ENCODE measurements at regions not wholly inside any gene's neighbourhood (a gene's known extent, or its start where the extent isn't known, plus 50 kb on each side); places are given as distances from the start of the nearest gene placed in this dataset.

DNA sequence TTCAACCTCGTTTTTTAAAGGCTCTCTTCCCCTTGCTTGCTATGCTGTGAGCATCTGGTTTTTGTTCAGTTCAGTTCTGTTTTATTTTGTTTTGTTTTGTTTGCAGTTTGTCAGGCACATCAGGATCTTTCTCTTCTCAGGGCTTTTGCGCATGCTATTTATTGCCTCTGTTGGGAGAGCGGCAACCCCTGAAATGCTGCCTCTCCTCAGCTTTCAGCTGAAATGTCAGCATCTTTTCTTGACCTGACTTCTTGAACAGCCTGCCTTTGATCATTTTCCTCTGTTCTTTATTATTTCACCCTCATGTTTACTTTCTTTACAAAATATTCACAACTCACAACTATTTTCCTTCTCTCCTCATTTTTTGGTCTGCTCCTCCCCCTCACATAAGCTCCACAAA, 50.4 kb upstream of the RC3H1 start:
- Histone ChIP-seq H2BK120ac (replicated peaks; ENCODE audit: low read depth, low read length) (no peak overlapping the region), H2BK15ac (ENCODE audit: low read length) (no peak overlapping the region), H3K14ac (ENCODE audit: insufficient read length) (no peak overlapping the region), H3K56ac (replicated peaks; ENCODE audit: insufficient read length, low read depth, low read length) (no peak overlapping the region), H3K79me1 (ENCODE audit: low read depth, low read length) (no peaks in the 10 kb centered on the region), H4K91ac (replicated peaks; ENCODE audit: insufficient read length, low read length) (no peak overlapping the region), H2AFZ (ENCODE audit: low read length) (0 out of 2 replicates have a peak overlapping the region, but pooled peaks have one; percentile 10), H3K23me2 (ENCODE audit: low read depth, low read length) (no peaks in the 10 kb centered on the region), H3K9ac (replicated peaks in 1 of 4; ENCODE audit: extremely low read depth in 1 of 4, low read depth in 3 of 4, low read length in 3 of 4) (no peak overlapping the region), H2AK5ac (ENCODE audit: low read depth, low read length) (no peak overlapping the region), H3K79me2 (ENCODE audit: control insufficient read depth in 1 of 2, insufficient read depth in 2 of 2, low read length in 2 of 2) (no peaks in the 10 kb centered on the region), H2BK20ac (ENCODE audit: low read length) (no peak overlapping the region), H3K4me2 (ENCODE audit: insufficient read depth in 1 of 2, low read depth in 2 of 2, low read length in 2 of 2) (no peak overlapping the region), H3K18ac (ENCODE audit: extremely low read depth, low read length) (no peak overlapping the region), H3K27ac (ENCODE audit: low read depth, low read length) (no peak overlapping the region), H3K4me3 (ENCODE audit: extremely low read depth in 1 of 4, insufficient read depth in 2 of 4, low read depth in 3 of 4, low read length in 4 of 4) (no peak overlapping the region), H3K4me1 (replicated peaks in 1 of 4; ENCODE audit: control insufficient read depth in 3 of 4, insufficient read depth in 4 of 4, low read length in 3 of 4) (peaks cover 0 to 2% (median 0%) of the 10 kb centered on the region in 4 experiments; a peak in 1 of 7 replicates), H3K36me3 (ENCODE audit: control insufficient read depth in 2 of 4, insufficient read depth in 4 of 4, low read length in 3 of 4) (no peaks in the 10 kb centered on the region), H4K20me1 (replicated peaks in 1 of 2; ENCODE audit: control insufficient read depth in 1 of 2, insufficient read depth in 2 of 2, low read length in 2 of 2) (no peaks in the 10 kb centered on the region), H2BK5ac (ENCODE audit: low read depth, low read length) (no peak overlapping the region), H4K8ac (ENCODE audit: extremely low read depth, insufficient read depth, low read length) (no peak overlapping the region), H3K27me3 (replicated peaks in 1 of 4; ENCODE audit: control insufficient read depth in 3 of 4, extremely low read depth in 1 of 4, insufficient read depth in 3 of 4, low read length in 3 of 4) (no peaks in the 10 kb centered on the region), H2BK12ac (ENCODE audit: low read depth, low read length) (no peak overlapping the region), H3K4ac (replicated peaks; ENCODE audit: insufficient read length, low read depth, low read length) (no peak overlapping the region), H3K23ac (ENCODE audit: insufficient read length) (no peak overlapping the region), H3K9me3 (ENCODE audit: insufficient read depth in 2 of 2, low read depth in 1 of 2, low read length in 1 of 2) (no peaks in the 10 kb centered on the region), H4K5ac (ENCODE audit: insufficient read length, low read depth, low read length) (no peak overlapping the region)
- ChIA-PET CTCF (ENCODE audit: partially characterized antibody) (interaction anchor here (0.8 to 1.7 kb wide), 2 partner anchors 61 to 159 kb away, joined by 3 to 4 read pairs; no protein-coding TSS in a partner anchor), POLR2A (ENCODE audit: partially characterized antibody) (no interaction called here)
- DNase-seq (ENCODE audit: low read depth in 1 of 2, low spot score in 2 of 2), result no peak
- 86% methylated on average over 3 of the region's 3 CpGs; no CpG with 5 or more reads in 1 of the 2 experiments for WGBS, 2 experiments (ENCODE audit: extremely low coverage in 1 of 2, insufficient coverage in 1 of 2, insufficient read length in 1 of 2, insufficient replicate concordance in 2 of 2, low coverage in 1 of 2, low lambda C conversion rate in 2 of 2, missing lambda C conversion rate in 1 of 2)
- FAIRE-seq, result no peak
- TF ChIP-seq, protein P1, sequence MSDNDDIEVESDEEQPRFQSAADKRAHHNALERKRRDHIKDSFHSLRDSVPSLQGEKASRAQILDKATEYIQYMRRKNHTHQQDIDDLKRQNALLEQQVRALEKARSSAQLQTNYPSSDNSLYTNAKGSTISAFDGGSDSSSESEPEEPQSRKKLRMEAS (IDR thresholded peaks at IDR 0.05), result no peak
- TF ChIP-seq EP300 (IDR thresholded peaks at IDR 0.05; ENCODE audit: borderline replicate concordance in 1 of 2, low read depth in 2 of 2, low read length in 2 of 2) (no peak), SAP30 (IDR thresholded peaks at IDR 0.05; ENCODE audit: insufficient read depth, insufficient replicate concordance, low read length) (no peak), GTF2F1 (IDR thresholded peaks at IDR 0.05; ENCODE audit: borderline replicate concordance, low read depth, low read length) (no peak), KDM4A (IDR thresholded peaks at IDR 0.05; ENCODE audit: low read depth, low read length, severe bottlenecking) (no peak), RFX5 (IDR thresholded peaks at IDR 0.05; ENCODE audit: borderline replicate concordance, low read depth, low read length) (no peak), TBP (IDR thresholded peaks at IDR 0.05; ENCODE audit: low read depth, low read length) (no peak), TAF7 (optimal IDR thresholded peaks at IDR 0.05; ENCODE audit: borderline replicate concordance, low read depth, low read length) (no peak), RBBP5 (IDR thresholded peaks at IDR 0.05; ENCODE audit: borderline replicate concordance, low read depth, low read length) (no peak), POLR2A (IDR thresholded peaks at IDR 0.05; ENCODE audit: control extremely low read depth in 1 of 2, low read depth in 2 of 2, low read length in 2 of 2) (no peak), BCL11A (IDR thresholded peaks at IDR 0.05; ENCODE audit: low read depth in 2 of 2, low read length in 2 of 2) (no peak), SIN3A (conservative IDR thresholded peaks at IDR 0.05 in 1 of 2, IDR thresholded peaks at IDR 0.05 in 1 of 2; ENCODE audit: low read depth in 1 of 2, low read length in 2 of 2) (no peak), ZNF274 (IDR thresholded peaks at IDR 0.05; ENCODE audit: borderline replicate concordance, extremely low read depth, low read length) (no peak), NRF1 (IDR thresholded peaks at IDR 0.05; ENCODE audit: low read depth, low read length) (no peak)
